ENCODE measurements at regions not wholly inside any gene's neighbourhood (a gene's known extent, or its start where the extent isn't known, plus 50 kb on each side); places are given as distances from the start of the nearest gene placed in this dataset.

DNA sequence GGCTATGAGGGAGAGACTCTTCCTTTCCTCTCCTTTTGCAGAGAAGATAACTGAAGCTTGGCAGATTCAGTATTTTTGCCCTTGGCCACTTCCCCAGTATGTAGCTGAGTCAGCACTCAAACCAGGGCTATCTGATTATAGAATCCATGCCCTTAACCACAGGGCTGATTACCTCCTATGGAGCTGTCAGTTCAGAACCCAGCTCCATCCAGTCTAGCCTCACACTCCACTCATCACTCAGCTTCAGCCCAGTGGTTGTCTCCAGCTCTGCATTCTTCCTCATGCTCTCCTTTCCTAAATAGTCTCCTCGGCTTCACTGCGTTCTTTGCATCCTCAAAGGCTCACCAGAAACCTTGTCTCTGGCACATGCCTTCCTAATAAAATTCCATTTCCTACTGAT lies 151.6 kb upstream of the BLID start:
- H3K4me3 ChIP-seq (ENCODE audit: control insufficient read depth, low read depth, low read length) = no peak overlapping the region
- TF ChIP-seq, protein P1, sequence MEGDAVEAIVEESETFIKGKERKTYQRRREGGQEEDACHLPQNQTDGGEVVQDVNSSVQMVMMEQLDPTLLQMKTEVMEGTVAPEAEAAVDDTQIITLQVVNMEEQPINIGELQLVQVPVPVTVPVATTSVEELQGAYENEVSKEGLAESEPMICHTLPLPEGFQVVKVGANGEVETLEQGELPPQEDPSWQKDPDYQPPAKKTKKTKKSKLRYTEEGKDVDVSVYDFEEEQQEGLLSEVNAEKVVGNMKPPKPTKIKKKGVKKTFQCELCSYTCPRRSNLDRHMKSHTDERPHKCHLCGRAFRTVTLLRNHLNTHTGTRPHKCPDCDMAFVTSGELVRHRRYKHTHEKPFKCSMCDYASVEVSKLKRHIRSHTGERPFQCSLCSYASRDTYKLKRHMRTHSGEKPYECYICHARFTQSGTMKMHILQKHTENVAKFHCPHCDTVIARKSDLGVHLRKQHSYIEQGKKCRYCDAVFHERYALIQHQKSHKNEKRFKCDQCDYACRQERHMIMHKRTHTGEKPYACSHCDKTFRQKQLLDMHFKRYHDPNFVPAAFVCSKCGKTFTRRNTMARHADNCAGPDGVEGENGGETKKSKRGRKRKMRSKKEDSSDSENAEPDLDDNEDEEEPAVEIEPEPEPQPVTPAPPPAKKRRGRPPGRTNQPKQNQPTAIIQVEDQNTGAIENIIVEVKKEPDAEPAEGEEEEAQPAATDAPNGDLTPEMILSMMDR (conservative IDR thresholded peaks at IDR 0.05; ENCODE audit: control insufficient read depth, insufficient read depth, low read depth, low read length) = no peak
- DNase-seq (ENCODE audit: low read depth) = peak; percentile 21

DNA sequence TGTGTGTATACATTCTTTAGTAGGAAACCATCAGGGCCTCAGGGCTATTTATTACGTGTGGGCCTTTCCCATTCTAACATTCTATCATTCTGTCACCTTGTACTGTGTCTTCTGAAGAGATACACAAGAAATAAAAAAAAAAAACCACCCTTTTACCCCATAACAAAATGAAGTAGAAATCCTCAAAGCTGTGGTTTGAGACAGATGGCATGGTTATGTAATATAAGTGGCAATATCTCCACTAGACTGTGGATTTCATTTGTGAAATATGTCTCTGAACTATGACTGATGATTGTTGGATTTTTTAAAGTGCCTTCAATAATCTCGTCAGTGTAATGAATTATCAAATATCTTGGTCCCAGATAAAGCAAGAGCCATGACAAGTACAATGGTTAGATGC lies 150.0 kb upstream of the BLID start:
- TF ChIP-seq, protein P1 (conservative IDR thresholded peaks at IDR 0.05; ENCODE audit: control insufficient read depth, insufficient read depth, low read depth, low read length) = no peak
- no peak overlapping the region for H3K4me3 ChIP-seq (ENCODE audit: control insufficient read depth, low read depth, low read length)
- no peak for DNase-seq (ENCODE audit: low read depth)

DNA sequence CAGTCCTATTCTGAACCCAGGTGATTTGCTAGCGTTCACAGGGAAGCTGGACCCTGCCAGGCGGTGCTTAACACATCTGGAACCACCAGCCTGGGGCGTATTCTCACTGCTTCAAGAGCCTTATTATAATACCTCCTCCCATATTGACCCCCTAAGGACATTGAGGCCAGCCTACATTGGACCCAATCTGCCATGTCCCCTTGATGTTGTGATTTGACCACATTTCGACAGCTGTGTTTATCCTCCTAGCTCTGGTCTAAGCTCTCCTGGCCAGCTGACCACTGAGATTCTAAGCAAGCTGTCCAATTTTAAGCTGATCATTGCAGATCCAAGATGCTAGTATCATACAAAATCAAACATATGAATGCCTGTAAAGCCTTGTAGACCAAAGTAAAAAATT lies 148.1 kb upstream of the BLID start:
- H3K4me3 ChIP-seq (ENCODE audit: control insufficient read depth, low read depth, low read length) = no peak overlapping the region
- DNase-seq (ENCODE audit: low read depth) = no peak
- TF ChIP-seq, protein P1 (conservative IDR thresholded peaks at IDR 0.05; ENCODE audit: control insufficient read depth, insufficient read depth, low read depth, low read length) = no peak

DNA sequence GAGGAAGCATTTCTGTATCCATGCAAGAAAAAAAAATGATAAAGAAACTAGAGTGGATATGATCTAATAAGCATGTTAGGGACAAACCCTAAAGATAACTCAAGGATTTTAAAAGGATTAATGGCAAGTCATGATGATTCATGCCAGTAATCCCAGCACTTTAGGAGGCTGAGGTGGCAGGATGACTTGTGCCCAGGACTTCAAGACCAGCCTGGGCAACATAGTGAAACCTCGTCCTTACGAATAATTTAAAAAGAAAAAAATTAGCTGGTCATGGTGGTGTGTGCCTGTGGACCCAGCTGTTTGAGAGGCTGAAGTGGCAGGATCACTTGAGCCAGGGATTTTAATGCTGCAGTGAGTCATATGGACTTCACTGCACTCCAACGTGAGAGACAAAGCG lies 145.5 kb upstream of the BLID start:
- peak; percentile 11 for DNase-seq (ENCODE audit: low read depth)
- no peak overlapping the region for H3K4me3 ChIP-seq (ENCODE audit: control insufficient read depth, low read depth, low read length)
- TF ChIP-seq, protein P1 (conservative IDR thresholded peaks at IDR 0.05; ENCODE audit: control insufficient read depth, insufficient read depth, low read depth, low read length) = no peak

DNA sequence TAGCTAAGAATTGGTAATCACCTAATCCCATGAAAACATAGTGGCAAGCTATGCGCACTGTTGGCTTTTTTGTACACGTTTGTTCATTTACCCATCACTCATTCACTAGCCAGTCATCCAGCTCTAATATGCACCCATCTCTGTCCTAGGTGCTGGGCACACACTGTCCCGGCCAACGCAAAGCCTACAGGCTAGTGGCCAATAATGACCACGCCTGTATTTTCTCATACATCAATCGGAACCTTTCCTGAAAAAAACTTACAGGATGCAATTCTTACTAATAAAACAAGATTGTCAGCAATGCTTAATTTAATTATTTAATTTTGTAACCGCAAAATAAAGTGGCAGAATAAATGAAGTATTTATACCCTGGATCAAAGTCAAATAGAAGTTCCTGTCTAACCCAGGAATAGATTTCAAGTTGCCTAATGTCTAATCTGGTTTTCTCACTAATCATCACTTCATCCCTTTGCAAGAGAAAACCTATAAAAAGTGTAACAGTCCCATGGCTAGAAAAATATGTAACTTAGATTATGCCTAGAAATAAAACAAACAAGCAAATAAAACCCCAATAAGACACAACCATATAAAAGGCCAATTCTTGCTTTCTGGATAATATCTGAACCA lies 143.3 kb upstream of the BLID start:
- no peak for DNase-seq (ENCODE audit: low read depth)
- TF ChIP-seq, protein P1 (conservative IDR thresholded peaks at IDR 0.05; ENCODE audit: control insufficient read depth, insufficient read depth, low read depth, low read length) = no peak
- H3K4me3 ChIP-seq (ENCODE audit: control insufficient read depth, low read depth, low read length) = no peak overlapping the region

DNA sequence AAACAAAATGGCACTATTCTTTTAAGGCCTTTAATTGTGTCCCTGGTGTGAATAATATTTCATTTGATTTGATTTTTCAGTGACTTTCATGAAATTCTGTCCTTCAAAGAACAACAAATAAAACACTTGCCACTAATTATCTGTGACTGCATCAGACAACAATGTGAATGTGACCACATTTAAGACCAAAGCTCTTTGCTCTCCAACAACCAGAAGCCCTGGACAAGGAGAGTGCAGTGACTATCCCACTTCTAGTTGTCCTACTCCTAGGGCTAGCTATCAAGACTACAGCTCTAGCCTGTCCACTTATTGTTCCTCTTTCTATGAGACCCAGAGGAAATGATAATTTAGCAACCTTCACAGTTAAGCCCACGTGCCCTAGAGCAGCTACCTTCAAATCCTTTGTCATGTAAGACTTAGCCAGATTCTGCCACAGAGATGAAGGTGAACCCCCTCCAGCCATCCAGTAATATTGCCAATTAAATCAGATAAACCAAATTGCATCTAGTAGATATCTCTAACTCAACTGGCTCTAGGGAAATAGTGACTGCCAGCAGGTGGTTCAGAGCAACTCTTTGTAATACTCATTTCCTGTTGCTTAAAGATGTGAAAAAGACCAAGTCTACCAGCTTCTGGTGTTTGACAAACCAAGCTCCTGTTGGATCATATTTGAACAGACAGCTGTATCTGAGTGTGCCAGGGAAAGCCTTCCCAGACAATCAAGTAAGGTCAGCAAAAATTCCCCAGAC lies 142.6 kb upstream of the BLID start:
- TF ChIP-seq, protein P1 (conservative IDR thresholded peaks at IDR 0.05; ENCODE audit: control insufficient read depth, insufficient read depth, low read depth, low read length) = no peak
- no peak overlapping the region for H3K4me3 ChIP-seq (ENCODE audit: control insufficient read depth, low read depth, low read length)
- DNase-seq (ENCODE audit: low read depth) = no peak

All from fibroblast of mammary gland (primary cell).